K562 (cell line): ENCODE measurements at regions not wholly inside any gene's neighbourhood (a gene's known extent, or its start where the extent isn't known, plus 50 kb on each side); places are given as distances from the start of the nearest gene placed in this dataset.

Experiments
- ATF3 ChIP-seq, 2 experiments: fragments of 450-650 bp in 1 of 2; sonication (generic) in 1 of 2; formaldehyde crosslinking in 1 of 2; IDR thresholded peaks in 1 of 2; conservative IDR thresholded peaks in 1 of 2; 2 replicates each; pipeline versions ENCODE4 v1.6.1 to v1.8.1; 2016 to 2023; ENCODE audit warnings: mild to moderate bottlenecking in 2 of 2, moderate library complexity in 2 of 2, inconsistent platforms in 1 of 2, missing genetic modification reagents in 1 of 2
- BCOR ChIP-seq: fragments of 450-650 bp; IDR thresholded peaks from 2 replicates; pipeline ENCODE4 v1.6.1; 2016
- FIP1L1 ChIP-seq: fragments of 200-400 bp; formaldehyde crosslinking; IDR thresholded peaks from 2 replicates; pipeline ENCODE4 v1.6.1; 2018; ENCODE audit warnings: mild to moderate bottlenecking, low read depth, low read length; ENCODE audit not compliant: poor library complexity, severe bottlenecking
- FOS ChIP-seq: IDR thresholded peaks from 3 replicates; pipeline ENCODE4 v1.6.1; 2011; ENCODE audit not compliant: insufficient read length; ENCODE audit errors: extremely low read depth
- MAZ ChIP-seq, 2 experiments: fragments of 450-650 bp in 1 of 2; sonication (generic) in 1 of 2; formaldehyde crosslinking; IDR thresholded peaks in 1 of 2; conservative IDR thresholded peaks in 1 of 2; 2 replicates each; pipeline versions ENCODE4 v1.4.0 to v1.5.0; 2020; ENCODE audit warnings: mild to moderate bottlenecking in 1 of 2, missing genetic modification reagents in 1 of 2
- MYC ChIP-seq, 2 experiments: fragments of 250-450 bp in 1 of 2; sonication (Bioruptor Pico) in 1 of 2; IDR thresholded peaks; 2 replicates each; pipeline versions ENCODE4 v1.5.1 to v1.6.1; 2012 to 2021; ENCODE audit warnings: low read depth in 2 of 2, borderline replicate concordance in 1 of 2, improper control_type of control experiment in 1 of 2, low read length in 1 of 2, mild to moderate bottlenecking in 1 of 2, moderate library complexity in 1 of 2
- NR4A1 ChIP-seq, 2 experiments: fragments of 250-450 bp in 1 of 2; fragments of 450-650 bp in 1 of 2; sonication (Bioruptor Pico) in 1 of 2; IDR thresholded peaks; 2 replicates each; pipeline versions ENCODE4 v1.4.0 to v1.6.1; 2016 to 2020; ENCODE audit warnings: mild to moderate bottlenecking in 2 of 2, missing compliant biosample characterization in 1 of 2, missing genetic modification characterization in 1 of 2, moderate library complexity in 1 of 2
- SRSF3 ChIP-seq: fragments of 200-400 bp; formaldehyde crosslinking; IDR thresholded peaks from 2 replicates; pipeline ENCODE4 v1.6.1; 2016; ENCODE audit warnings: mild to moderate bottlenecking, low read length, moderate library complexity; ENCODE audit not compliant: insufficient read depth
- ZNF436 ChIP-seq: fragments of 250-450, 450-650 bp; sonication (Bioruptor Pico); formaldehyde crosslinking; IDR thresholded peaks from 2 replicates; pipeline ENCODE4 v1.7.0; 2020; ENCODE audit warnings: mild to moderate bottlenecking
- ZNF551 ChIP-seq: fragments of 250-450 bp; sonication (Bioruptor Pico); IDR thresholded peaks from 2 replicates; pipeline ENCODE4 v1.5.0; 2021; ENCODE audit warnings: mild to moderate bottlenecking, moderate library complexity
- TF ChIP-seq, protein P1 (sequence below): IDR thresholded peaks from 3 replicates; pipeline ENCODE4 v1.6.1; 2011; ENCODE audit warnings: borderline replicate concordance, mild to moderate bottlenecking, moderate library complexity; ENCODE audit not compliant: insufficient read length; ENCODE audit errors: extremely low read depth
- TF ChIP-seq, protein P2 (sequence below): sonication (generic); formaldehyde crosslinking; IDR thresholded peaks from 2 replicates; pipeline ENCODE4 v1.8.1; 2023; ENCODE audit warnings: missing genetic modification reagents, mild to moderate bottlenecking, borderline replicate concordance
- TF ChIP-seq, protein P3 (sequence below): fragments of 450-650 bp; IDR thresholded peaks from 2 replicates; pipeline ENCODE4 v1.7.1; 2018; ENCODE audit warnings: mild to moderate bottlenecking, low read depth; ENCODE audit not compliant: partially characterized antibody

- TF ChIP-seq, protein P1, sequence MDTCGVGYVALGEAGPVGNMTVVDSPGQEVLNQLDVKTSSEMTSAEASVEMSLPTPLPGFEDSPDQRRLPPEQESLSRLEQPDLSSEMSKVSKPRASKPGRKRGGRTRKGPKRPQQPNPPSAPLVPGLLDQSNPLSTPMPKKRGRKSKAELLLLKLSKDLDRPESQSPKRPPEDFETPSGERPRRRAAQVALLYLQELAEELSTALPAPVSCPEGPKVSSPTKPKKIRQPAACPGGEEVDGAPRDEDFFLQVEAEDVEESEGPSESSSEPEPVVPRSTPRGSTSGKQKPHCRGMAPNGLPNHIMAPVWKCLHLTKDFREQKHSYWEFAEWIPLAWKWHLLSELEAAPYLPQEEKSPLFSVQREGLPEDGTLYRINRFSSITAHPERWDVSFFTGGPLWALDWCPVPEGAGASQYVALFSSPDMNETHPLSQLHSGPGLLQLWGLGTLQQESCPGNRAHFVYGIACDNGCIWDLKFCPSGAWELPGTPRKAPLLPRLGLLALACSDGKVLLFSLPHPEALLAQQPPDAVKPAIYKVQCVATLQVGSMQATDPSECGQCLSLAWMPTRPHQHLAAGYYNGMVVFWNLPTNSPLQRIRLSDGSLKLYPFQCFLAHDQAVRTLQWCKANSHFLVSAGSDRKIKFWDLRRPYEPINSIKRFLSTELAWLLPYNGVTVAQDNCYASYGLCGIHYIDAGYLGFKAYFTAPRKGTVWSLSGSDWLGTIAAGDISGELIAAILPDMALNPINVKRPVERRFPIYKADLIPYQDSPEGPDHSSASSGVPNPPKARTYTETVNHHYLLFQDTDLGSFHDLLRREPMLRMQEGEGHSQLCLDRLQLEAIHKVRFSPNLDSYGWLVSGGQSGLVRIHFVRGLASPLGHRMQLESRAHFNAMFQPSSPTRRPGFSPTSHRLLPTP, result peak; percentile 56
- TF ChIP-seq MAZ (CRISPR knock-in tag; conservative IDR thresholded peaks at IDR 0.05 in 1 of 2, IDR thresholded peaks at IDR 0.05 in 1 of 2), result no peak
- no peak for TF ChIP-seq NR4A1 (CRISPR knock-in tag; IDR thresholded peaks at IDR 0.05)
- TF ChIP-seq NR4A1 (tag; IDR thresholded peaks at IDR 0.05), result no peak
- peak; percentile 35; the same call in 1 of the 2 replicates for TF ChIP-seq ATF3 (IDR thresholded peaks at IDR 0.05)
- no peak for TF ChIP-seq ATF3 (CRISPR knock-in tag; conservative IDR thresholded peaks at IDR 0.05)
- TF ChIP-seq FOS, result no peak
- no peak for TF ChIP-seq MYC (IDR thresholded peaks at IDR 0.05; ENCODE audit: low read depth, low read length)
- TF ChIP-seq MYC (CRISPR knock-in tag; IDR thresholded peaks at IDR 0.05; ENCODE audit: borderline replicate concordance, low read depth), result no peak
- TF ChIP-seq ZNF436 (CRISPR knock-in tag), result peak; percentile 88
- TF ChIP-seq BCOR, result peak; percentile 81
- TF ChIP-seq, protein P2, sequence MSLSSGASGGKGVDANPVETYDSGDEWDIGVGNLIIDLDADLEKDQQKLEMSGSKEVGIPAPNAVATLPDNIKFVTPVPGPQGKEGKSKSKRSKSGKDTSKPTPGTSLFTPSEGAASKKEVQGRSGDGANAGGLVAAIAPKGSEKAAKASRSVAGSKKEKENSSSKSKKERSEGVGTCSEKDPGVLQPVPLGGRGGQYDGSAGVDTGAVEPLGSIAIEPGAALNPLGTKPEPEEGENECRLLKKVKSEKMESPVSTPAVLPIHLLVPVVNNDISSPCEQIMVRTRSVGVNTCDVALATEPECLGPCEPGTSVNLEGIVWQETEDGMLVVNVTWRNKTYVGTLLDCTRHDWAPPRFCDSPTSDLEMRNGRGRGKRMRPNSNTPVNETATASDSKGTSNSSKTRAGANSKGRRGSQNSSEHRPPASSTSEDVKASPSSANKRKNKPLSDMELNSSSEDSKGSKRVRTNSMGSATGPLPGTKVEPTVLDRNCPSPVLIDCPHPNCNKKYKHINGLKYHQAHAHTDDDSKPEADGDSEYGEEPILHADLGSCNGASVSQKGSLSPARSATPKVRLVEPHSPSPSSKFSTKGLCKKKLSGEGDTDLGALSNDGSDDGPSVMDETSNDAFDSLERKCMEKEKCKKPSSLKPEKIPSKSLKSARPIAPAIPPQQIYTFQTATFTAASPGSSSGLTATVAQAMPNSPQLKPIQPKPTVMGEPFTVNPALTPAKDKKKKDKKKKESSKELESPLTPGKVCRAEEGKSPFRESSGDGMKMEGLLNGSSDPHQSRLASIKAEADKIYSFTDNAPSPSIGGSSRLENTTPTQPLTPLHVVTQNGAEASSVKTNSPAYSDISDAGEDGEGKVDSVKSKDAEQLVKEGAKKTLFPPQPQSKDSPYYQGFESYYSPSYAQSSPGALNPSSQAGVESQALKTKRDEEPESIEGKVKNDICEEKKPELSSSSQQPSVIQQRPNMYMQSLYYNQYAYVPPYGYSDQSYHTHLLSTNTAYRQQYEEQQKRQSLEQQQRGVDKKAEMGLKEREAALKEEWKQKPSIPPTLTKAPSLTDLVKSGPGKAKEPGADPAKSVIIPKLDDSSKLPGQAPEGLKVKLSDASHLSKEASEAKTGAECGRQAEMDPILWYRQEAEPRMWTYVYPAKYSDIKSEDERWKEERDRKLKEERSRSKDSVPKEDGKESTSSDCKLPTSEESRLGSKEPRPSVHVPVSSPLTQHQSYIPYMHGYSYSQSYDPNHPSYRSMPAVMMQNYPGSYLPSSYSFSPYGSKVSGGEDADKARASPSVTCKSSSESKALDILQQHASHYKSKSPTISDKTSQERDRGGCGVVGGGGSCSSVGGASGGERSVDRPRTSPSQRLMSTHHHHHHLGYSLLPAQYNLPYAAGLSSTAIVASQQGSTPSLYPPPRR (CRISPR knock-in tag), result no peak
- TF ChIP-seq ZNF551 (CRISPR knock-in tag), result no peak
- TF ChIP-seq, protein P3, sequence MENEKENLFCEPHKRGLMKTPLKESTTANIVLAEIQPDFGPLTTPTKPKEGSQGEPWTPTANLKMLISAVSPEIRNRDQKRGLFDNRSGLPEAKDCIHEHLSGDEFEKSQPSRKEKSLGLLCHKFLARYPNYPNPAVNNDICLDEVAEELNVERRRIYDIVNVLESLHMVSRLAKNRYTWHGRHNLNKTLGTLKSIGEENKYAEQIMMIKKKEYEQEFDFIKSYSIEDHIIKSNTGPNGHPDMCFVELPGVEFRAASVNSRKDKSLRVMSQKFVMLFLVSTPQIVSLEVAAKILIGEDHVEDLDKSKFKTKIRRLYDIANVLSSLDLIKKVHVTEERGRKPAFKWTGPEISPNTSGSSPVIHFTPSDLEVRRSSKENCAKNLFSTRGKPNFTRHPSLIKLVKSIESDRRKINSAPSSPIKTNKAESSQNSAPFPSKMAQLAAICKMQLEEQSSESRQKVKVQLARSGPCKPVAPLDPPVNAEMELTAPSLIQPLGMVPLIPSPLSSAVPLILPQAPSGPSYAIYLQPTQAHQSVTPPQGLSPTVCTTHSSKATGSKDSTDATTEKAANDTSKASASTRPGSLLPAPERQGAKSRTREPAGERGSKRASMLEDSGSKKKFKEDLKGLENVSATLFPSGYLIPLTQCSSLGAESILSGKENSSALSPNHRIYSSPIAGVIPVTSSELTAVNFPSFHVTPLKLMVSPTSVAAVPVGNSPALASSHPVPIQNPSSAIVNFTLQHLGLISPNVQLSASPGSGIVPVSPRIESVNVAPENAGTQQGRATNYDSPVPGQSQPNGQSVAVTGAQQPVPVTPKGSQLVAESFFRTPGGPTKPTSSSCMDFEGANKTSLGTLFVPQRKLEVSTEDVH, result peak; percentile 23
- no peak for TF ChIP-seq FIP1L1
- TF ChIP-seq SRSF3, result no peak
Measured at GRCh38 chr9:129501771-129502319, 119.1 kb downstream of the C9orf50 start (continued).
